ENCODE measurements at regions not wholly inside any gene's neighbourhood (a gene's known extent, or its start where the extent isn't known, plus 50 kb on each side); places are given as distances from the start of the nearest gene placed in this dataset.
A peak's percentile ranks its signal among the peaks of the same experiment; 100 is the strongest.

DNA sequence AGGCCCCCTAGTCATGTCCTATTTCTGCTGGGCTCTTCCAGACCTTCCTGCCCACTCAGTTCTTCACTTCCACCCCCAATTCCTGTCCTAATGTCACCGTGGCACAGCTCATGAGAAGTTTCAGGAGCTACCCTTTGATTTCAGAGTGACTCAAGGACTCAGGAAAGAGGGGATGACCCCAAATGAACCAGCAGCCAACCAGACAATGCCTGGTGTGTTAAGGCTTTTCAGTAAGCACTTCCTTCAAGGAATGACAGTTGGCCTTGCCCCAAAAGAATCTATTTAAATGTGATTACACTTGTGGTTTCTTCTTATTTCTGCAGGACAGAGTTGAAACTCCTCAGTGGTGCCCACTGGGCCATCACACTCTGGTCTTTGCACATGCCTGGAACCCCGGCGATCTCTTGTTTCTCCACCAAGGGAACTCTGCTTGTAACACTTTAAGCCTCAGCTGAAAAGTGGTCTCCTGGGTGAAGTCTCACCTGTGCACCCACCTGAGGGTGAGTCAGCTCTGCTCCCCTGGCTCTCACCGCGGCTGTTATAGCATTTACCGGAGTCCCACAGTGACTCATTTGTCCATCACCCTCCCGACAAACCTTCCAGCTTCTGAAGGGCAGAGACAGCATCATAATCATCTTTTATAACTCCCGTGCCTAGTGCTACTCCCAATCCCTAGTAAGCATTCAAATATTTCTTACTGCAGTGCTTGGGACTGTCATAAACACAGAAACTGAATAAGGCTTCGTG, 123.0 kb upstream of the SVIL start:
- peak; percentile 76 for DNase-seq (ENCODE audit: low spot score)

DNA sequence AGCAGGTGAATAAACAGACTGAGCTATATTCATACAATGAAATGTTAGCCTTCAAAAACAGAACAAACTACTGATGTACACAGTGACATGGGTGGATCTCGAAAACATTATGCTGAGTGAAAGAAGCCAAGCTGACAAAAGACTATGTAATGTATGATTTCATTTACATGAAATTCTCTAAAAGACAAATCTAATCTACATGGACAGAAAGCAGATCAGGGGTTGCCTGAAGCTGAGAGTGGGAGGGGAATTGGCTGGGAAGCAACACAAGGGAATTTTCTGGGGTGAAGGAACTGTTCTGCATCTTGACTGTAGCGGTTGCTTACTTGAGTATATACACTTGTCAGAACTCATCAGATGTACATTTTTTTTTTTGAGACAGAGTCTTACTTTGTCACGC, 121.7 kb upstream of the SVIL start:
- DNase-seq (ENCODE audit: low spot score) = no peak

DNA sequence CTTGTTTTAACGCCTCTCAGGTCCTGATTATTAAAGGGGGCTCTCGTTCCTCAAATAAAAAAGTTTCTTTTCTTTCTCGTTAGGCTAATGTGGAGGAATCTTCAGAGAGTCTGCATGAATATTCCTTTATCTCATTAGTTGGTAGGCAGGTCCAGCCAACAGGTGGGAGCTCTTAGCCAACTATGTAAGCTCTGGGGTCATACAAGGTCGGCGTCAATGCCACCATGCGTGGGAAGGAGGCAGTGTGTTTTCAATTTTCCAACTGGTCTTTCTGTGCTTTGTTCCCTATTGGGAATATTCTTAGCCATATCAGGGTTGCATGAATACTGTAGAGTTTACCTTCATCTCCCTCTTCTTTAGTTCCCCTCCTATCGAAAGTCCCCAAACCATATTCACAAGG, 118.5 kb upstream of the SVIL start:
- no peak for DNase-seq (ENCODE audit: low spot score)

GRCh38 chr10:29751684-29752083, 116.9 kb upstream of the SVIL start:
- DNase-seq (ENCODE audit: low spot score) = no peak

GRCh38 chr10:29751240-29751639, 116.5 kb upstream of the SVIL start:
- no peak for DNase-seq (ENCODE audit: low spot score)

DNA sequence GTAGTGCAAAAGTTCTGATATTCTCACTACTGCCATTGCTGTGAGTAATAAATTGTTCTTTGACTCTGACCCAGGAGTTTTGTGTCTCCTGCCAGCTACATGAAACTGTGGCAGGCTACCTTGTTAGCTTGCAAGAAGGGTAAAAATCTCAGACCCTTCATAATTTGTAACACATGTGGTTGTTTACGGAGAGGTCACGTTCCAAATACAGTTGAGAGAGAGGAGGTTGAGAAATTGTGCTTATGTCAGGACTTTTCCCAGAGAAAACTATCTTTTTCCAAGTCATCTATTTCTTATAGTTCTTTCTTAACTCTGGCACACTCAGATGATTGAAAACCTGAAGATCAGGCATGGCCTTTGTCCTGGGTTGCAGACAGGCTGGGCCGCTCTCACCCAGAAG, 114.4 kb upstream of the SVIL start:
- DNase-seq (ENCODE audit: low spot score) = no peak

DNA sequence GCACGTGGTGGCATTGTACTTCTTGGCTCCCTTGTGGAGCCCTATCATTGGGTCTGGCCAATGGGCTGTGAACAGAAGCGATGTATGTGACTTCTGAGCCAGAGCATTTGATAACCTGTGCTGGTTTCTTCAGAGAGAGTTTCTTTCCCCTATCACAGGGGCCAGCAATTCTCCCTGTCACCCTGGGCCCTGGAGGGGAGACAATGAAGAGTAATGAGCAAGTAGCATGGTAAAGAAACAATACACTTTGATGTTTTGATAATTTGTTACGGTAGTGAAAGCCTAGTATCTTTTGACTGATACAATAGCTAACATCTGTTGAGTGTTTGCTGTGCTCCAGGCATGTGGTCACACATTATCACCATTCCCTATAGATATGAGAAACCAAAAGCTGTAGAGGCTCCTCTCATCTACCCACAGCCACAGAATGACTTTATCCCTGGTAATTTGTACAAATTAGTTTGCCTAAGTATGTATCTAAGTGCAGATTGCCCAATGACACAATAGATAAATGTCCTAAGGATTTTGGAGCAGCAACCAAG, 113.4 kb upstream of the SVIL start:
- no peak for DNase-seq (ENCODE audit: low spot score)

- peak; percentile 13 for DNase-seq (ENCODE audit: low spot score)
Measured at GRCh38 chr10:29746080-29746797, 111.5 kb upstream of the SVIL start.

GRCh38 chr10:29740981-29741545, 106.3 kb upstream of the SVIL start:
- no peak for DNase-seq (ENCODE audit: low spot score)

DNA sequence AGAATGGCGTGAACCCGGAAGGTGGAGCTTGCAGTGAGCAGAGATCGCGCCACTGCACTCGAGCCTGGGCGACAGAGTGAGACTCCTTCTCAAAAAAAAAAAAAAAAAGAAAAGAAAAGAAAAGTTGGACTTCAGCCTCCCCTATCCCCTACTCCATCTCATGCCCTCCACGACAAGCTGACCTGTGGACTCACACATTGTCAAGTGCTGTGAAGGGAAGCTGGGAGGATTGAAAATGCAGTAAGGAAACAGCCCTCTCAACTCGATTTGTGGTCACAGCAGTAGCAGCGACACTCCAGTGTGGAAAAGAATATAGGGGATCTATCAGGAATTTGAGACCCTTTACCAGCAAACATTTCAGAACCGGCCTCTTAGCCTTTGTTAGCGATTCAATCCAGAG, 103.6 kb upstream of the SVIL start:
- DNase-seq (ENCODE audit: low spot score) = no peak

- no peak for DNase-seq (ENCODE audit: low spot score)
Measured at GRCh38 chr10:29737074-29737593, 102.4 kb upstream of the SVIL start.

GRCh38 chr10:29736366-29737073, 101.7 kb upstream of the SVIL start:
- DNase-seq (ENCODE audit: low spot score) = peak; percentile 18

DNA sequence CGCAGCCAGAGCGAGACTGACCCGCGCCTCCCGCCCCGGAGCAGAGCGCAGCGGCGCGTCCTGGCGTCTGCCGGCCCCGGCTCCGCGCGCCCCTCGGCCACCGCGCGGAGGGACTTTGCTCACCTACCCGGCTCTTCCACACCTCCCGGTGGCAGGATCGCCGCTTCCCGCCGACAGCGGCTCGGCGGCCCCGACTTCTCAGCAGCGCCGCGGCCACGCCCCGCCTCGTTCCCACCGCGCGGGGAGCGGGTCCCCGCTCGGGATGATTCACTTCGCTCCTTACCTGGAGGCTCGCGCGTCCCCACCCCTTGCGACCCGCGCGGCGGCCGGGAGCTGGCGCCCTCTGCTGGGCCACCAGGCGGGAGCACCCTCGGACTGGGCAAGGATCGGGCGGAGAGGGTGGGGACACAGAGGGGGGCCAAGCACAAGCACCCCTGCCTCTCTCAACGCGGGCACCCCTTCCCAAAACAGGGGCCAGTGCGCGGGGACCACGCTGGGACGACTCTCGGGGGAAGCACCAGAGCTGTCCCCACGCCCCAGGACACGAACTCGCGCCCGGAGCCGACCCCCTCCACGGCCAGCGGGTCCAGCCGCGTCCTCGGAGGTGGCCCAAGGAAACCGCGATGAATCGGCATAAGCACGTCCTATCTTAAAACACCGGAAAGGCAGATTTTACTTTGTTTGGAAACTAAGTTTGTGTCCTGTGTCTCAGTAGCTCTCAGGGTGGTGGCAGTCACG, 101.0 kb upstream of the SVIL start:
- peak; percentile 65 for DNase-seq (ENCODE audit: low spot score)

GRCh38 chr10:29734962-29735627, 100.3 kb upstream of the SVIL start:
- DNase-seq (ENCODE audit: low spot score) = no peak

- DNase-seq (ENCODE audit: low spot score) = no peak
Measured at GRCh38 chr10:29734640-29734961, 99.8 kb upstream of the SVIL start.

- no peak for DNase-seq (ENCODE audit: low spot score)
Measured at GRCh38 chr10:29733323-29733722, 98.6 kb upstream of the SVIL start.

DNA sequence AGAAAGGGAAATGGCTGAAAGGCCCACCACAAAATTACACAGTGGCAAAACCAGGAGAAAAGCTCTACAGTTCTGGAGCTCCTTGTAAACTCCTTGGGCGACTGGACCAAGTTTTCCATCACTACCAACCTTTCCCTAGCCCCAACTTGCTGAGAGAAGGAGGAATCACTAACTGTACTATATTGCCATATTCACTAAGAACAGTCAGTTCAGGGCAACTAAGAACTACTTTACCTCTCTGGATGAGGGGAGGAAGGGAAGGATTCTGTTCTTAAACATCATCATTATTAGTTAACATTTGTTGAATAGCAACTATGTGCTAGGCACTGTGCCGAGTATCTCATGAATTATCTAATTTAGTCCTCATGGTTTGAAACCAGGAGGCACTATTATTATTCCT, 98.1 kb upstream of the SVIL start:
- DNase-seq (ENCODE audit: low spot score) = no peak

DNA sequence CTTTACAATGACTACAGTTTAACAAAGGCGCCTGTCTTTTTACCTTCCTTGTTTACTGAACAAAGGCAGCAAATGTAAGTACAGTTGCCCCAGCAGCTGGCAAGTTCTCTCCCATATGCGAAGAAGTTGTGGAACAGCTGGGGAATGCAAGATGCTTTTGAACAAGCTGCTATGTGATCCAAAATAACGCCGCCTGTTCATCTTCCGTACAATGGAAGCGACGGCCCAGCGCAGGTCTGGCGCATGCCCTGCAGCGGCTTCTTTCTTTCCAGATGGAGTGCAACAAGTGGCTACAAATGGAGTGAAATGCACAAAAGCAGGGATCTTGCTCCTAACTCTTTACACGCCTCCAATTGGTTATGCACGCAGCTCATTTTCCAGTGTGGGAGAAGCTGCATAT, 97.0 kb upstream of the SVIL start:
- DNase-seq (ENCODE audit: low spot score) = no peak

- DNase-seq (ENCODE audit: low spot score) = no peak
Measured at GRCh38 chr10:29730969-29731368, 96.2 kb upstream of the SVIL start.

- no peak for DNase-seq (ENCODE audit: low spot score)
Measured at GRCh38 chr10:29730458-29730857, 95.7 kb upstream of the SVIL start.

GRCh38 chr10:29728541-29729049, 93.8 kb upstream of the SVIL start:
- DNase-seq (ENCODE audit: low spot score) = no peak

Data from A172 (cell line).